ENCODE measurements at regions not wholly inside any gene's neighbourhood (a gene's known extent, or its start where the extent isn't known, plus 50 kb on each side); places are given as distances from the start of the nearest gene placed in this dataset.

DNA sequence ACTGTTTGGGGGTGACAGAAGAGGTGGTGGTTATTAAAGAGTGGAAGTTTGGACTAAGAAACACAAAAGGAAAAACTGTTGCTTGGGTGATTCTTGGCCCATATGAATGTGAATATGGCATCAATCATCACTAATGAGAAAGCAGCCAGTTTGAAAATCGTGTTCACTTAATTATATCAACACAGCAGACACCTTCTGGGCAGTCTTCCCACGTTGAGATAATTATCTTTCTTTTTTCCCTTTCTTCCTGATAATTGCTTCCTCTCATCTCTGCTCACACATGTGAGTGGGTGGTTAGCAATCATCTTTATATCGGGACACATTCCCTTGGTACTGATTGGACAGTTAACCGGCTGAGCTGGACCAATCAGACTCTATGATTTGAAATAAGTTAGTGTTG, 539.7 kb downstream of the AACS start:
- no peak for DNase-seq

DNA sequence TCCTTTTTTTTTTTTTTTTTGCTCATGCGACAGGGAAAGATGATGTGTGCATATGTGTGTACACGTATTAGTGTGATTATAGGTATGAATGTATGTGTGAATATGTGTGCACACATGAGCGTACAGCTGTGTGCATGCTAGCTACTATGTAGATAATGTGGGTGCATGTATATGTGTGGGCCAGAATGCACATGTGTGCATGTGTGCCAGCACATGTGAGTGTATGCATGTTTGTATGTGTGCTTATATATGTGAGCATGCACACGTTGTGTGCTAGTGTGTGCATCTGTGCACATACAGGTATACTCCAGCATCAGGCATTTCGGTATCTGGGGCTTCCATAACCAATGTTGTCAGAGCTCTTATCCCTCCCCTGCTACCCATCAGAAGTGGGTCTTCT, 541.1 kb downstream of the AACS start:
- no peak for DNase-seq

DNA sequence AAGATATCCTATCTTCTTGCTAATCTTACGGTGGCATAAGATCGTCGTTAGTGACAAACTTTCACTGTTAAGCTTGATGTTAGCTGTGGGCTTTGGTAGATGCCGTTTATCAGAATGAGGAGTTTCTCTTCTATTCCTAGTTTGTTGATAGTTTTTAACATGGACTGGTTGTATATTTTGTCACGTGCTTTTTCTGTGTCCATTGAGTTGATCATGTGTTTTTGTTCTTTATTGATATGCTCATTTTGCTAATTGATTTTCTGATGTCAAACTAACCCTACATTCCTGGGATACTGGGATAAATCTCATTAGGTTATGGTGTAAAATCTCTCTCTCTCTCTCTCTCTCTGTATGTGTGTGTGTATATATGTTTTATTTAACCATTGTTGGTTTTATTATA, 545.1 kb downstream of the AACS start:
- no peak for DNase-seq

DNA sequence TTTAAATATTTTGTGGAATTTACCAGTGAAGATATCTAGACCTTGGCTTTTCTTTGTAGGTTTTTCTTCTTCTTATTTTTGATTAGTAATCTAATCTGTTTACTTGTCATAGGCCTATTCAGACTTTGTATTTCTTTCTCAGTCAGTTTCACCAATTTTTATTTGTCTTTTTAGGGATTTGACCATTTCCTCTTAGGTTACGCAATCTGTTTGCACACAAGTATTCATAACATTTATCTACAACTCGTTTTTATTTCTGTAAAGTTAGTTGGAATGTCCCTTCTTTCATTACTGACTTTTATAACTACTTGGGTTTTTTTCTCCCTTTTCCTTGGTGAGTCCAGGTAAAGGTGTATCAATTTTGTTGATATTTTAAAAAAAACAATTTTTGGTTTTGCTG, 545.7 kb downstream of the AACS start:
- DNase-seq, result no peak

DNA sequence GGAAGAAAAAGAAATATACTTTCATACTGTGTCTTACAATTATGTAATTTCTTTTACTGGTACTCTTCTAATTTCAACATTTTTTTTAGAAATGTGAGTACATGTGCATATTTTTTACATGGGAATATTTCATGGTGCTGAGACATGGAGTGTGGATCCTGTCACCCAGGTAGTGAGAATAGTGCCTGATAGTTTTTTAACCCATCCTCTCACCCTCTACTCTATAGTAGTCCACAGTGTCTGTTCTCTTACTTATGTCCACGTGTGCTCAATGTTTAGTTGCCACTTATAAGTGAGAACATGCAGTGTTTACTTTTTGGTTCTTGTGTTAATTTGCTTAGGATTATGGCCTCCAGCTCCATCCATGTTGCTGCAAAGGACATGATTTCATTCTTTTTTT, 548.8 kb downstream of the AACS start:
- no peak for DNase-seq

DNA sequence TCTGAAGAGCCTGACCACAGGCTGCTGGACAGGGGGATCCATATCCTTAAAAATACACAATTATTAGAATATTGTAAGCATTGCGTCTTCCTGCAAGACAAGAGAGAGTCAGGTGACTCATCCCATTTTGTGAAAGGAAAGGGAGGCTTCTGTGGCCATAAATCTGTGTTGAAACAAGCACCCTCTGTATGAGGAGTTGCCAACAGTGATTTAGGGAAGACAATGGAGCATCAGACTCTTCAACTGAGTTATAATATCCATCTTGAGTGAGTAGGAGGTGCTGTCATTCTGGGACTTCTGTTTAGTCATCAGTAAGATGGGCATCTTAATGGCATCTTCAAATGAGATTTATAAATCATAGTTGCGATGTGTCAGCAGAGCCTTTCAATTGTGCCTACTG, 554.5 kb downstream of the AACS start:
- no peak for DNase-seq

DNA sequence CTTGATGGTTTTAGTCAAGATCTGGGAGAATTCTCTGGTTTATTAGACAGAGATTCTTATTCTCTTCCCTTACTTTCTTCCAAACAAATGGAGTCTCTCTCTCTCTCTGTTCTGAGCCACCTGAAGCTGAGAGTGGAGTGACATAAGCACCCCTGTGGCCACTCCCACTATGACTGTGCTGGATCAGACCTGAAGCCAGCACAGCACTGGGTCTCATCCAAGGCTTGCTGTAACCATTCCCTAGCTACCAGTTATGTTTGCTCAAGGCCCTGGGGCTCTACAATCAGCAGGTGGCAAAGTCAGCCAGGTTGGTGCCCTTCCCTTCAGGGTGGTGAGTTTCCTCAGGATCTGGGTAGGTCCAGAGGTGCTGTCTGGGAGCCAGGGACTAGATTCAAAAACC, 568.5 kb downstream of the AACS start:
- no peak for DNase-seq

DNA sequence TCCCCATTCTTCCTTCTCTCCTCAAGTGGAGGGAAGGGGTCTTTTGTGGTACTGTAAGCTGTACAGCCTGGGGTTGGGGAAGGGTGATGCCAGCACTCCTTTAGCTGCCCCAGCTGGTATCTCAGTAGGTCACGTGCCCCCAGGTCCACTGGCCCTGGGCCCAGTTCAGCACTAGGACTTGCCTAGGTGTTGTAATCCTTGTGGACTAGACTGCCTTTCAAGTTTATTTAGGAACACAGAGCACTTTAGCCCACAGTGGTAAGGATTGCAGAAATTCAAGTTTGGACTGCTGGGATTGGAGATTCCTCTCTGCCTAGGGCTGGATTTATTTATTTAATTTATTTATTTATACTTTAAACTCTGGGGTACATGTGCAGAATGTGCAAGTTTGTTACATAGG, 569.6 kb downstream of the AACS start:
- no peak for DNase-seq

DNA sequence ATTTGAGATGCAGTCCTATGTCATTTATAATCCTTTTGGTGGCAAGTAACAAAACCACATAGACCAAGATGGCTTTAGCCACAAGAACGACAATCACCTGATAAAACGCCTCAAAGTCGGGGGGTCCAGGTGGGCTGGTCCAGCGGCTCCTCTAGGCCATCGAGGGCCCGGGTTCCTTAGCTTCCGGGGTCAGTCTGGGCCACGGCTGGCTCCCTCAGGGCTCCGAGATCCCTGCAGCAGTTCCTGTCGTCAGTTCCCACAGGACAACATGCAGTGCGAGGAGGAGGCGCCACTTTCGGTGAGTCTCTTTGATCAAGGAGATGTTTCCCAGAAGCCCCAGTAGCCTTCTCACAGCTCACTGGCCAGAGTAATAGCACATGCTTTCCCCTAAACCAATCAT, 574.6 kb downstream of the AACS start:
- no peak for DNase-seq

DNA sequence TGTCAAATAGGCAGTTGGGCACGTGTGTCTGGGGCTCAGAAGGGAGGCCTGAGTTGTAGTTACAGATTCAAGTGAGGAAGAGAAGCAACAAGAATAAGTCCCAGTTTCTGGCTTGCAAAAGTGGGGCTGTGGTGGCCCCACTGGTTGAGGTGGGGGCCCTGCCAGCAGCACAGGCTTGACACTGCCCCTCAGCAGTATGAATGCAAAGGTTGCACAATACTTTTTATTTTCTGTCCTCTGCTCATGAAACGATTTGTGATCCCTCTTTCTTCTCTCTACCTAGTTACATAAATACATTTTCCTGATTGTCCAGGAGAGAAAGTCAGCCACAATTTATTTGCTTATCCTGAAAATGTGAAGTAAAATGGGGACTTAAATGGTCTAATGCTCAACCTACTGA, 577.8 kb downstream of the AACS start:
- DNase-seq, result no peak

DNA sequence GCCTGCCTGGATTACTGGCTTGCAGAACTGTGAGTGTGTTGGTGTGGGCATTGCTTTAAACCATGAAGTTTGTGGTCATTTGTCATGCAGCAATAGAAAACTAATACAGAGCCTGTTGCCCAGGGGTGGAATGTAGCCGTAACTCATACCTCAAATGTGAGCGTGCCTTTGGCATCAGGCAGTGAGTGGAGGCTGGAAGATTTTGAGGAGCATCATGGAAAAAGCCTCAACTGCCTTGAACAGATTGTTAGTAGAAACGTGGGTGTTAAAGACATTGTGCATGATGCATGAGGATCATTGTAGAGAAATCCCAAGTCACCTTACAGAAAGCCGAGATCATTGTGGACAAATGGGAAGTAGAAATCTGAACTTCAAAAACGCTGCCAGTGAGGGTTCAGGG, 580.5 kb downstream of the AACS start:
- DNase-seq, result no peak

DNA sequence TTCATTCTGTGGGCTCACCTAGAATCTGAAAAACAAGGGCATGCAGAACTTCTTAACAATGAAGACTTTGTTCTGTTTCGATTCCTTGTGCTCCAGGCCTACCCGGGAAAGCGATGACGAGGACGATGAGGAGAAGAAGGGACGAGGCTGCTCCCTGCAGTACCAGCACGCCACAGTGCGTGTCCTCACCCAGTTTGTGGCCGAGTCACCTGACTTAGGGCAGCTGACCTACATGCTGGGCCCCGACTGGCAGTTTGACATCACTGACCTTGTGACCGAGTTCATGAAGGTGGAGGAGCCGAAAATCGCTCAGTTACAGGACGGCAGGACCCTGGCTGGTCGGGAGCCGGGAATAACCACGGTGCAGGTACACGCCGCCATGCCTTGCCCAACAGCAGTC, 585.4 kb downstream of the AACS start:
- DNase-seq, result no peak

DNA sequence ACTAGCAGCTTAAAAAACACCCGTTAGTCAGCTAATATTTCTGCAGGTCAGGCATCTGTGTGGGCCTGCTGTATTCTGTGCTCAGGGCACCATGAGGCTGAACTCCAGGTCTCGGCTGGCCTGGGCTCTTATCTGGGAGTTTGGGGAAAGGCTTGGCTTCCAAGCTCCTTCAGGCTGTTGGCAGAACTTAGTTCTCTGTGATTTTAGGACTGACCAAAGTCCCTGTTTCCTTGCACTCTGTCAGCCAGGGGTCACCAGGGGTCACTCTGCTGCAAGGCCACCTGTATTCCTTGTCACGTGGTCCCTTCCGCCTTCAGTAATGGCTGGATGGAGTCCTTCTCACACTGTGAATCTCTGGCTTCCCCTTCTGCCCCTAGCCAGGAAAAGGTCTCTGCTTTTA, 586.4 kb downstream of the AACS start:
- no peak for DNase-seq

DNA sequence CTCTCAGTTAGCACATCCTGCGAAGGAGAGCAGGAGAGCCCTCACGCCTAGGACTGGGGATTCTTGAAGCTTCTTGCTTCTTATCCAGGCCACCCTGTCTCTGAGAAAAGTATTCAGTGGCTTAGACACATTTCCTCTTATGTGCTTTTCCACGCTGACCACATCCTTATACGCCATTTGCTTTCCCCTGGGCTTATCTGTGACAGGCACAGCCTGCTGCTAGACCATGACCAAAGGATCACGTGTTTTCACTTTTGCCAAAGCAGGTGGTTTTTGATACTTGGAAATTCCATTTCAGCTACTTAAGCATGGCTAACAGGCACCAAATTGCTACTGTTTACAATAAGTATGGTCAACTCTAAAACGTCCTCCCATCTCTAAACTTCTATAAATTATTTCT, 587.4 kb downstream of the AACS start:
- no peak for DNase-seq

DNA sequence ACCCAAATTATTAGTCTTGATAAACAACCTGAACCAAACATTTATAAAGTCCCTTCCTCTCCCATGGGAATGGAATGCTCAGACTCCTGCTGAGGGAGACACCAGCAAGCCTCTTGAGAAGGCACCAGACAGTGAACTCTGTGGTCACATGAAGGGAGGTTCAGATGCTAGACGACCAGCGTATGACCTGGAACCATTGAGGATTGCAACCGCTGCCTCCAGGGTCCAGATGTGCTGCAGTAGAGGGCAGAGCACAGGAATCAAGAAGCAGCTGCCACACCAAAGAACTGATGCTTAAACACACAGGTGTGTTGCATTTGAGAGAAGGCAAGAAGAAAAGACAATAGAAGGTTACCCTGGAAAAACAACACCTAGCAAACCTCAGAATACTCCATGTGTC, 592.4 kb downstream of the AACS start:
- DNase-seq, result no peak

DNA sequence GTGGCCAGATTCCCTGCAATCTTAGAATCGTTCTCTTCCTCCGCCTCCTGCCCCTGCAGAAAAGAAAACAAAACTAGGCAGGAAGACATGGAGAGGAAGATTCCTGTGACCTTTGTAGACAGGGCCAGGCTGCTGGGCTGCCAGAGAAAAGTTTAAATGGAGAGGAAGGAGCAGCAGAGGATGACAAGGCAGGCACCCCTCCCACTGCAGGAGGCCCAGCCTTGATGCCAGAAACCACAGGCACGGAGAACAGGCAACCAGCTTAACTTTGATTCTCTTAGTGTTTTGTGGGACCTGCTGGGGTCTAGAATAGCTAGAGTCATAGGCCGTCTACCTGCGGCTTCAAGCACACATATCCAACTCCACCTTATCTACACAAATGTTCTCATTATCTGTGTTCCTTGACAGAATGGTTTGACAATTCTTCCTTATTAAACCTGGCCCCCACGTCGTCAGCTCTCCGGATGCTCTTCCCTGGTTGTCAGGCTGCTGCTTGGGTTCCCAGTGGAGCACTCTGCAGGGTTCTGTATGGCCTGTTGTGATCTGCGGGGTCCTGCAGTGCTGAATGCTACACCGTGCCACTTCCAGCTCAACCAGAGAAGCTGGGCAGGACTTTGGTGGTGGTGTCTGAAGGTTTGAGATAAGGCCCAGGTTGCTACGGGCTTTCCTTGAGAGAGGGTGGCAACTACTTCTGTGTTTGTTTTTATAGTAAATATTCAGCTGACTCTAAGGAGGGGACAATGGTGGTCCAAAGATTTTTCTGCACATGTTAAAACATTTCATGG, 609.5 kb downstream of the AACS start:
- no peak for DNase-seq

DNA sequence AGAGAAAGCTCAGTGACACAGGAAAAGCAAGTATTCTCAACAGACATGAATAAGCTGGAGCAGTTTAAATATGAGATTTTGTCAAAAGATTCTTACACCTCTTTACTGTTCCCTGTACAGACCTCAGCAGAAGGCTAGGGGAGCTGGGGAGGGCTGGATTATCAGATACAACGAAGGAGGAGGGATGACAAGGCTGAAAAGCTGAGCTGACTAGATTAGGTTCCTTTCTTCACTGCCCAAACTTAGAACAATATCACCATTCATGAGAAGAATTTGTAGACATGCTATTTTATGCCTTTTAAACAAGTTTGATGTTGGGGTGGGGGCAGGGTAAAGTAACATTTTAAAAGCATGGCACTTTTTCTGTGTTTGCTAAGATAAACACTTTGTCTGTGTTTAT, 611.1 kb downstream of the AACS start:
- no peak for DNase-seq

DNA sequence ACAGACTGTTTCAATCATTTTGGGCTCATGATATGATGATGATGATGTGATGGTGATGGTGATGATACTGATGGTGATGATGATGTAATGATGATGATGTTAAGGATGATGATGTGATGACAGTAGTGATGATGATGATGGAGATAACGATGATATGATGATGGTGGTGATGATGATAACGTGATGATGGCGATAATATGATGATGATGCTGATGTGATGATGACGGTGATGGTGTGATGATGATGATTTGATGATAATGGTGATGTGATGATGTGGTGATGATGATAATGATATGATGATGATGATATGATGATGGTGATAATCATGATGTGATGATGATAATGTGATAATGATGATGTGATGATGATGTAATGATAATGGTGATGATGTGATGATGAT, 612.6 kb downstream of the AACS start:
- no peak for DNase-seq

DNA sequence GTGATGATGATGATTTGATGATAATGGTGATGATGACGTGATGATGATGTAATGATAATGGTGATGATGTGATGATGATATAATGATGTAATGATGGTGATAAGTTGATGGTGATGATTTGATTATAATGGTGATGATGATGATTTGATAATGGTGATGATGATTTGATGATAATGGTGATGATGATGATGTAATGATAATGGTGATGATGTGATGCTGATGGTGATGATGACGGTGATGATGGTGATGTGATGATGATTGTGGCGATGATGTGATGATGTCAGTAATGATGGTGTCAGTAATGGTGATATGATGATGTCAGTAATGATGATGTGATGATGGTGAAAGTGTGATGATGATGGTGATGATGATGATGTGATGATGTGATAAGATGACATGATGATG, 613.4 kb downstream of the AACS start:
- no peak for DNase-seq

DNA sequence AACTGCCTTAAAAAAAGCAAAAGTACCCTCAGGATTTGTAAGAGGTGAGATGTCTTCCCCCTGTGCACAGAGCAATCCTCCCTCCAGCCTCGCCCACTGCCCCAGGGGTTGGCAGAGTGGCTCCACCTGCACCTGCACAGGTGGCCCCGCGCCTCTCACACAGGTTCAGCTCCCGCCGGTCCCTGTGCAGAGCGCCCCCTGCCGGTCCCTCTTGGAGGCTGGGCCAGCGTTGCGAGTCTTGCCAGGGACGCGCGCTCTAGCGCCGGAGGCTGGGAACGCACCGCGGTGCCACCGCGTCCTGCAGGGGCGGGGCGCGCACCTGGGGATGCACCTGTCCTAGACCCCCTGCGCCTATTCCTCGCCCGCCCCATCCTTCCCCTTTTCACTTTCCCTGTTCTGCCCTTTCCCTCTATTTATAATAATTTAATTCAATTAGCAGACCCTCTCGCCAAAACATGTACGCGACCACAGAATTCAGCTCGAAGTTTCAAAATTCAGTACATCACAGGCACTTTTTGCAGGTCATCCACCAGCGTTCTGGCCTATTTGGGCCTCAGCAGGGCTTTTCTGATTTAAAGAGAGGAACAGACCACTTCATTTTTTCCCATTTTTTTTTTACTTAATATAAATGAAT, 618.6 kb downstream of the AACS start:
- DNase-seq, result no peak

DNA sequence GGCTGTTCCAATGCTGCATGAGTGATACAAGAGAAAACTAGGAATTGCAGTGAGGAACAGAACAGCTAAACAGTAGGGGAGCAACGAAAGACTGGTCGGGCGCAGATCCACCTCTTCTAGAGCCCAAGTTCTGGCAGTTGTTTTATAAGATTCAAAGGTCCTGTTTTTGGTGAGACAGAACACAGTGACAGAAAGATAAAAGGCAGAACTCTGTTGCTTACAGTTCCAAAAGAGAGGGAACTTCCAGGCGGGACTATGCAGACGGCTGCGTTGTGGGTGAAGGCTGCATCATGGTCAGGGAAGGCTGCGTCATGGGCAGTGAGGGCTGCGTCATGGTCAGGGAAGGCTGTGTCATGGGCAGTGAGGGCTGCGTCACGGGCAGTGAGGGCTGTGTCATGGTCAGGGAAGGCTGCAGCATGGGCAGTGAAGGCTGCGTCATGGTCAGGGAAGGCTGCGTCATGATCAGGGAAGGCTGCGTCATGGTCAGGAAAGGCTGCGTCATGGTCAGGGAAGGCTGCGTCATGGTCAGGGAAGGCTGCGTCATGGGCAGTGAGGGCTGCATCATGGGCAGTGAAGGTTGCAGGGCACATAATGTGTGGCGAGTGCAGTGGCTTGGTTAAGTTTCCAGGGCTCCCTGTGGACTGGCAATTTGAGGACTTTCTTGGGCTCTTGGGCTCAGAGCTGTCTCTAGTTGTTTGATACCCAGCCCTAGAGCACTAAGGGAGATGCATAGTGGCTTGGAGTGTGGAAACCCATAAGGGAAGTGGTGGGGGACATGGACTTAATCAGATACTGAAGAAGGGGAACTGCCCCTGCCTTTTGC, 619.9 kb downstream of the AACS start:
- no peak for DNase-seq

DNA sequence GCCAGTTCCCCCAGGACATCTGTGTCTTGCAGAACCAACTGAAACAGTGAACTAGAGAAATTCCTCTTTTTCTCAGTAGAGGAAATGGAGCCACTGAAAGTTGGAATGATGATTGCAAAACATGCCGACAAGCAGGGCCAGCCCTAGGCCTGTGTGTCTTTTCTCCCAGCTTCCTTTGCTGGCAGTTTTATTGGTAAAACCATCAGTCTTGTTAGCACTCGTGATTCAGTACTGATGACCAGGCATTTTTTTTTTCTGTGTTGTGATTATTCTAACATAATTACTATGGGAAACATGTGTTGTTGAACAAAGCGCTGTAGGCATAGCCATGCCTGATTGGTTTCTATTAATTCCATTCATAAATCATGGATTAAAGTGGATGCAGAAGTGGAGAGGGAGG, 620.7 kb downstream of the AACS start:
- no peak for DNase-seq

DNA sequence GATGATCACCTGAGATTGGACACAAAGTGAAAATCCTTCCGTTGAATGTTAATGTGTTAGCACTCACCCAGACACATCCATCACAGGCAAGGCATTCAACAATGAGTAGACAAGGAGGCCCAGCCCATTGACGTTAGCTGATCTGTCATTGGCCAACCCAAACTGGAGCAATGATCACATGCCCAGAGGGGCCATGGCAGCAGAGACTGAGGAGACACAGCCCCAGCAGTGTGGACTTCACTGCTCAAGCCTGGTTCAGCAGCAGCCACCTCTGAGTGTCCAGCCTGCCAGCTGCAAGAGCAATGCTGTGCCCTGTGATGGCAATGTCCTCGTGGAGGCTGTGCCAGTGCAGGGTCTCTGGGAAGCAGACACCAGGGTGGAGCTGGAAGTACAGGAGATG, 622.2 kb downstream of the AACS start:
- no peak for DNase-seq

DNA sequence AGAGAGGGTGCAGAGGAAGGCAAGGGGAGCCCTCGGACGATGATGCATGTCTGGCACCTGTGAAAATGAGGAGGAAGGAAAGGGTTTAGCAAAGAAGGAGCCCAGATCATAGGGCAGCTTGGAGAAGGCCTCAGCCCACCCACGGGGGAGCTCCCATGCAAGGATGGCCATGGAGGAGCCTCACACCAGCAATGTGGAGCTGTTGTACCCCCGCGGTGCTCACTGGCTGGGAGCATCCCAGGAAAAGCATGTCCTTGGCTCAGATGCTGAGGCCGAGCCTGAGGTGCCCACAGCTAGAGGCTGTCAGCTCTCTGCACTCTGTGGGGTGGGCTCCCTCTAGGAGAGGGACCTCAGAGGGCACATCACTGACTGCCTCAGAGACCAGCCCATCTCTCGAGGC, 622.6 kb downstream of the AACS start:
- DNase-seq, result no peak
